HepG2 (cell line): ENCODE measurements at regions not wholly inside any gene's neighbourhood (a gene's known extent, or its start where the extent isn't known, plus 50 kb on each side); places are given as distances from the start of the nearest gene placed in this dataset.

ENCODE experiments used
- ATAC-seq: fragments of 200-7000 bp; cut with Tn5 transposase; 3 replicates; pipeline ENCODE4 v1.9.1; 2020; ENCODE audit warnings: mild to moderate bottlenecking, moderate library complexity
- BruUV-seq: library from RNA; stranded (reverse); fragments of 400-500 nt; replicated peaks from 2 replicates; lab custom pipeline; 2021; lab: Mats Ljungman, UMichigan
- CTCF ChIA-PET: fragments of 300-600 bp; formaldehyde crosslinking; extraction: SDS; loops from one replicate; lab custom pipeline; 2021; ENCODE audit warnings: low total read pairs, inconsistent platforms, low intra/inter-chr PET ratio; lab: Yijun Ruan, JAX
- POLR2A ChIA-PET: fragments of 350-600 bp; sonication (Branson Sonifier 250); formaldehyde crosslinking; loops from one replicate; lab custom pipeline; 2020; ENCODE audit warnings: antibody characterized with exemption, inconsistent platforms; lab: Yijun Ruan, JAX
- DNase-seq: peaks from one replicate; pipeline ENCODE4 v3.0.0-alpha.2; 2015; ENCODE audit warnings: low spot score
- FAIRE-seq: peaks from 3 replicates; lab custom pipeline; 2011; peaks lifted over from hg19 to GRCh38; lab: Jason Lieb, UNC
- H2AFZ ChIP-seq: one replicate; pipeline ENCODE4 v1.6.1; 2011; ENCODE audit warnings: low read length, inconsistent platforms
- H3K27ac ChIP-seq: fragments of 300-600 bp; 3 replicates; pipeline ENCODE4 v1.8.0; 2011; ENCODE audit warnings: mixed run types, mild to moderate bottlenecking, mixed read lengths, low read length, inconsistent platforms; ENCODE audit not compliant: insufficient read depth; ENCODE audit errors: extremely low read length
- H3K27me3 ChIP-seq, 2 experiments: fragments of 200-600 bp in 1 of 2; 2 replicates in 1 of 2; 3 replicates in 1 of 2; pipeline versions ENCODE4 v1.6.0 to v1.8.0; 2011; ENCODE audit warnings: low read length in 2 of 2, mild to moderate bottlenecking in 2 of 2, moderate library complexity in 2 of 2, inconsistent platforms in 1 of 2; ENCODE audit not compliant: insufficient read depth in 2 of 2, control insufficient read depth in 1 of 2
- H3K36me3 ChIP-seq, 2 experiments: fragments of 200-600 bp in 1 of 2; replicated peaks in 1 of 2; 2 replicates in 1 of 2; 3 replicates in 1 of 2; pipeline versions ENCODE4 v1.5.1 to v1.8.0; 2011; ENCODE audit warnings: low read length in 2 of 2, inconsistent platforms in 1 of 2; ENCODE audit not compliant: insufficient read depth in 2 of 2, control insufficient read depth in 1 of 2
- H3K4me1 ChIP-seq: 2 replicates; pipeline ENCODE4 v1.5.1; 2012; ENCODE audit warnings: low read length, inconsistent platforms; ENCODE audit not compliant: insufficient read depth
- H3K4me2 ChIP-seq: 2 replicates; pipeline ENCODE4 v1.6.0; 2011; ENCODE audit warnings: low read depth, low read length, inconsistent platforms
- H3K4me3 ChIP-seq, 3 experiments: fragments of 200-600 bp in 1 of 3; sonication (generic), shearing (Covaris generic) in 1 of 3; replicated peaks in 1 of 3; 2 replicates each; pipeline ENCODE4 v1.5.1; 2011 to 2016; ENCODE audit warnings: low read length in 3 of 3, inconsistent platforms in 2 of 3, low read depth in 2 of 3, mild to moderate bottlenecking in 2 of 3, control low read depth in 1 of 3, mixed read lengths in 1 of 3; ENCODE audit not compliant: insufficient read depth in 1 of 3
- H3K79me2 ChIP-seq: one replicate; pipeline ENCODE4 v1.6.1; 2011; ENCODE audit warnings: low read length, inconsistent platforms; ENCODE audit not compliant: insufficient read depth
- H3K9ac ChIP-seq: 2 replicates; pipeline ENCODE4 v1.6.0; 2011; ENCODE audit warnings: mild to moderate bottlenecking, low read depth, low read length, inconsistent platforms; ENCODE audit not compliant: insufficient read depth
- H3K9me3 ChIP-seq: 2 replicates; pipeline ENCODE4 v1.5.1; 2012; ENCODE audit warnings: mild to moderate bottlenecking, low read length
- H4K20me1 ChIP-seq: 2 replicates; pipeline ENCODE4 v1.6.0; 2011; ENCODE audit warnings: inconsistent platforms, mild to moderate bottlenecking, low read length, moderate library complexity; ENCODE audit not compliant: insufficient read depth
- DMAP1 ChIP-seq: IDR thresholded peaks from 2 replicates; pipeline ENCODE4 v1.6.1; 2016
- HCFC1 ChIP-seq: fragments of 150-350 bp; IDR thresholded peaks from 2 replicates; pipeline ENCODE4 v1.6.1; 2014; ENCODE audit warnings: low read depth, low read length
- HNRNPH1 ChIP-seq: fragments of 200-400 bp; formaldehyde crosslinking; optimal IDR thresholded peaks from 2 replicates; pipeline ENCODE3; 2017; ENCODE audit warnings: mild to moderate bottlenecking, low read depth, low read length
- MIER2 ChIP-seq: IDR thresholded peaks from 2 replicates; pipeline ENCODE4 v1.6.1; 2016; ENCODE audit warnings: missing biosample characterization, missing genetic modification reagents
- MIXL1 ChIP-seq: IDR thresholded peaks from 2 replicates; pipeline ENCODE4 v1.6.1; 2016
- MYPOP ChIP-seq: sonication (generic); formaldehyde crosslinking; IDR thresholded peaks from 2 replicates; pipeline ENCODE4 v1.8.1; 2023; ENCODE audit warnings: mild to moderate bottlenecking, moderate library complexity, missing genetic modification reagents
- NFE2 ChIP-seq: sonication (generic); formaldehyde crosslinking; IDR thresholded peaks from 2 replicates; pipeline ENCODE4 v1.4.0; 2020; ENCODE audit warnings: missing genetic modification reagents
- NFIC ChIP-seq: IDR thresholded peaks from 2 replicates; pipeline ENCODE4 v1.6.1; 2012; ENCODE audit warnings: mild to moderate bottlenecking, low read length, inconsistent platforms
- NPAS2 ChIP-seq: sonication (generic); formaldehyde crosslinking; IDR thresholded peaks from 2 replicates; pipeline ENCODE4 v1.8.0; 2022; ENCODE audit warnings: mild to moderate bottlenecking, missing genetic modification reagents, borderline replicate concordance
- ONECUT2 ChIP-seq: sonication (generic); formaldehyde crosslinking; IDR thresholded peaks from 2 replicates; pipeline ENCODE4 v1.4.0; 2020; ENCODE audit warnings: missing genetic modification reagents
- SOX13 ChIP-seq, 3 experiments: fragments of 450-650 bp in 1 of 3; sonication (generic) in 1 of 3; formaldehyde crosslinking in 1 of 3; IDR thresholded peaks in 2 of 3; conservative IDR thresholded peaks in 1 of 3; 2 replicates each; pipeline versions ENCODE4 v1.5.0 to v1.6.1; 2016 to 2020; ENCODE audit warnings: antibody characterized with exemption in 1 of 3, mild to moderate bottlenecking in 1 of 3, missing compliant biosample characterization in 1 of 3, missing genetic modification reagents in 1 of 3, moderate library complexity in 1 of 3
- STAG1 ChIP-seq: sonication (generic); formaldehyde crosslinking; IDR thresholded peaks from 2 replicates; pipeline ENCODE4 v1.4.0; 2020; ENCODE audit warnings: missing genetic modification reagents
- TEAD3 ChIP-seq: optimal IDR thresholded peaks from 2 replicates; pipeline ENCODE3; 2016; ENCODE audit warnings: borderline replicate concordance
- ZBTB2 ChIP-seq: sonication (generic); formaldehyde crosslinking; IDR thresholded peaks from 2 replicates; pipeline ENCODE4 v1.8.0; 2022; ENCODE audit warnings: low read depth, missing genetic modification reagents
- ZNF274 ChIP-seq: sonication (generic); formaldehyde crosslinking; IDR thresholded peaks from 2 replicates; pipeline ENCODE4 v1.5.1; 2020; ENCODE audit warnings: mild to moderate bottlenecking, missing genetic modification reagents
- ZNF547 ChIP-seq: sonication (generic); formaldehyde crosslinking; IDR thresholded peaks from 2 replicates; pipeline ENCODE4 v1.5.1; 2020; ENCODE audit warnings: mild to moderate bottlenecking, missing genetic modification reagents
- ZNF557 ChIP-seq: sonication (generic); formaldehyde crosslinking; IDR thresholded peaks from 2 replicates; pipeline ENCODE4 v1.4.0; 2020; ENCODE audit warnings: missing genetic modification reagents
- ZNF616 ChIP-seq: sonication (generic); formaldehyde crosslinking; IDR thresholded peaks from 2 replicates; pipeline ENCODE4 v1.5.0; 2020; ENCODE audit warnings: low read depth, mild to moderate bottlenecking, missing genetic modification reagents
- WGBS: methylation state at CpG from one replicate; pipeline ENCODE4 v1.1.6; 2017; ENCODE audit warnings: low lambda C conversion rate; 5-methylcytosine and 5-hydroxymethylcytosine counted together
- in situ Hi-C: cut with HindIII; loops from 2 replicates; pipeline ENCODE4 v1.10.0; 2017; ENCODE audit warnings: low pct_unique_long_range_greater_than_20kb; ENCODE audit not compliant: extremely low pct_ligation_motif_present
- intact Hi-C: fragments of 100-400 bp; cut with micrococcal nuclease; formaldehyde crosslinking; loops from one replicate; pipeline ENCODE4 v1.10.0; 2022; ENCODE audit not compliant: unreplicated experiment

DNA sequence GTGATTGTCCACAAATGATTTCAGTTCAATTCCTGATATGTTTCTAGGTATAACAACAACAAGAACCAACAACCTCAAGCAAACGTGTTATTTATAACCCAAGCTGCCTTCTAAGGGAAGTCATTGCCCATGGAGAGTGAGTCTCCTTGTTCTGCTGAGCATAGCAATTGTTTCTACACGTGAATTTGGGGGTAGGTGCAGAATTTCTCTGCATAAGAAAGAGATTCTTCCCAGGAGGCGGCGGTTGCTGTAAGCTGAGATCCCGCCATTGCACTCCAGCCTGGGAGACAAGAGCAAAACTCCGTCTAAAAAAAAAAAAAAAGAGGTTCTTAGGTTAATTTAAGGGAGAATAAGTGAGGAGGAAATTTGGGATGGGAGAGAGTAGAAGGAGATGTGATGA is 226.5 kb upstream of the PELI2 start:
- Histone ChIP-seq H3K9ac (no peak overlapping the region), H4K20me1 (no peaks in the 10 kb centered on the region)
- TF ChIP-seq ZNF547 (CRISPR knock-in tag): no peak
- TF ChIP-seq TEAD3 (CRISPR knock-in tag): no peak
- TF ChIP-seq SOX13 (IDR thresholded peaks at IDR 0.05): no peak
- no peak for TF ChIP-seq SOX13 (CRISPR knock-in tag; conservative IDR thresholded peaks at IDR 0.05 in 1 of 2, IDR thresholded peaks at IDR 0.05 in 1 of 2)
- no peak for TF ChIP-seq MIXL1 (CRISPR knock-in tag)
- no peak for TF ChIP-seq HCFC1
- TF ChIP-seq ZBTB2: no peak
- no peak for TF ChIP-seq HNRNPH1
- TF ChIP-seq ONECUT2 (CRISPR knock-in tag): no peak
- no peak for TF ChIP-seq MIER2 (CRISPR knock-in tag)
- TF ChIP-seq ZNF274 (CRISPR knock-in tag): no peak
- no peak for TF ChIP-seq STAG1 (CRISPR knock-in tag)
- no peak for TF ChIP-seq ZNF616 (CRISPR knock-in tag)
- TF ChIP-seq NFIC: no peak
- no peak for TF ChIP-seq NFE2 (CRISPR knock-in tag)
- no peak for TF ChIP-seq MYPOP
- TF ChIP-seq ZNF557 (CRISPR knock-in tag): no peak
- no peak for TF ChIP-seq DMAP1 (CRISPR knock-in tag)
- no peak for TF ChIP-seq NPAS2 (CRISPR knock-in tag)
- TF ChIP-seq, all 625 proteins: peak for 0
- POLR2A ChIA-PET: no interaction called here
- ATAC-seq (no peak), FAIRE-seq (no peak), DNase-seq (no peak)
- in situ Hi-C loops (no loop called here), intact Hi-C loops (no loop called here)
- Histone ChIP-seq H2AFZ (no peak overlapping the region), H3K79me2 (no peaks in the 10 kb centered on the region), H3K27ac (no peak overlapping the region), H3K4me3 (no peak overlapping the region), H3K27me3 (peaks cover 0 to 4% of the 10 kb centered on the region in 2 experiments; a peak in 1 of 5 replicates), H3K4me2 (no peak overlapping the region), H3K36me3 (no peaks in the 10 kb centered on the region), H3K4me1 (no peaks in the 10 kb centered on the region), H3K9me3 (no peaks in the 10 kb centered on the region)
- WGBS: 35% methylated on average over 6 of the region's 6 CpGs
- CTCF ChIA-PET: no interaction called here
- no TSS peak for BruUV-seq
